Keratinocyte (primary cell): ENCODE measurements at regions not wholly inside any gene's neighbourhood (a gene's known extent, or its start where the extent isn't known, plus 50 kb on each side); places are given as distances from the start of the nearest gene placed in this dataset.
"Not testable (repeated sequence)": the region's sequence is repeated elsewhere in the genome, so short reads cannot be mapped to it uniquely, and the experiment has no call there.

ENCODE experiments used
- DNase-seq: peaks from one replicate; pipeline ENCODE4 v3.0.0-alpha.2; 2011; ENCODE audit warnings: low read depth, missing footprints, low spot score
- FAIRE-seq: peaks from 2 replicates; lab custom pipeline; 2011; peaks lifted over from hg19 to GRCh38; lab: Jason Lieb, UNC
- H2AFZ ChIP-seq: 2 replicates; pipeline ENCODE4 v1.6.0; 2012; ENCODE audit warnings: low read length, control low read depth, inconsistent platforms; ENCODE audit not compliant: control insufficient read depth
- H3K27ac ChIP-seq: 2 replicates; pipeline ENCODE4 v1.5.1; 2011; ENCODE audit warnings: low read length; ENCODE audit not compliant: control insufficient read depth, insufficient read depth
- H3K27me3 ChIP-seq: 3 replicates; pipeline ENCODE4 v1.6.0; 2011; ENCODE audit warnings: low read length; ENCODE audit not compliant: control insufficient read depth, insufficient read depth; ENCODE audit errors: extremely low read depth
- H3K36me3 ChIP-seq, 2 experiments: 2 replicates in 1 of 2; 3 replicates in 1 of 2; pipeline ENCODE4 v1.5.1; 2011; ENCODE audit warnings: low read length in 2 of 2, mild to moderate bottlenecking in 1 of 2; ENCODE audit not compliant: control insufficient read depth in 2 of 2, insufficient read depth in 2 of 2; ENCODE audit errors: extremely low read depth in 1 of 2
- H3K4me1 ChIP-seq: 3 replicates; pipeline ENCODE4 v1.5.1; 2011; ENCODE audit warnings: low read length; ENCODE audit not compliant: control insufficient read depth, insufficient read depth; ENCODE audit errors: extremely low read depth
- H3K4me2 ChIP-seq: 3 replicates; pipeline ENCODE4 v1.6.0; 2011; ENCODE audit warnings: low read depth, low read length; ENCODE audit not compliant: control insufficient read depth, insufficient read depth; ENCODE audit errors: extremely low read depth
- H3K4me3 ChIP-seq, 3 experiments: fragments of 200-600 bp in 1 of 3; sonication (generic) in 1 of 3; 2 replicates in 2 of 3; 3 replicates in 1 of 3; pipeline ENCODE4 v1.5.1; 2011 to 2016; ENCODE audit warnings: low read length in 3 of 3, mild to moderate bottlenecking in 3 of 3, control low read depth in 2 of 3, inconsistent platforms in 1 of 3, low read depth in 1 of 3, mixed read lengths in 1 of 3, mixed run types in 1 of 3, moderate library complexity in 1 of 3; ENCODE audit not compliant: control insufficient read depth in 2 of 3, insufficient read depth in 2 of 3; ENCODE audit errors: extremely low read depth in 1 of 3
- H3K79me2 ChIP-seq: 2 replicates; pipeline ENCODE4 v1.6.0; 2012; ENCODE audit warnings: low read length; ENCODE audit not compliant: control insufficient read depth, insufficient read depth
- H3K9ac ChIP-seq: 3 replicates; pipeline ENCODE4 v1.6.0; 2011; ENCODE audit warnings: low read length; ENCODE audit not compliant: control insufficient read depth, insufficient read depth; ENCODE audit errors: extremely low read depth
- H3K9me1 ChIP-seq: 3 replicates; pipeline ENCODE4 v1.6.0; 2011; ENCODE audit warnings: low read length; ENCODE audit not compliant: control insufficient read depth, insufficient read depth; ENCODE audit errors: extremely low read depth
- H3K9me3 ChIP-seq: 2 replicates; pipeline ENCODE4 v1.5.1; 2012; ENCODE audit warnings: low read depth, low read length; ENCODE audit not compliant: control insufficient read depth
- H4K20me1 ChIP-seq: 3 replicates; pipeline ENCODE4 v1.6.0; 2011; ENCODE audit warnings: low read length; ENCODE audit not compliant: control insufficient read depth, insufficient read depth; ENCODE audit errors: extremely low read depth
- CTCF ChIP-seq, 3 experiments: IDR thresholded peaks in 1 of 3; conservative IDR thresholded peaks in 1 of 3; optimal IDR thresholded peaks in 1 of 3; 2 replicates in 2 of 3; 3 replicates in 1 of 3; pipeline versions ENCODE3 to v1.5.1; 2011; ENCODE audit warnings: low read length in 3 of 3, mild to moderate bottlenecking in 3 of 3, moderate library complexity in 2 of 3, control low read depth in 1 of 3, inconsistent platforms in 1 of 3; ENCODE audit not compliant: insufficient read depth in 2 of 3; ENCODE audit errors: extremely low read depth in 1 of 3
- EZH2 ChIP-seq: IDR thresholded peaks from one replicate; pipeline ENCODE4 v1.6.1; 2012; ENCODE audit warnings: inconsistent platforms, mild to moderate bottlenecking, low read length, moderate library complexity
- dilution Hi-C: fragments of 300-500 bp; cut with MboI; formaldehyde crosslinking; loops from one replicate; pipeline ENCODE4 v1.7.0; 2020; ENCODE audit warnings: low sequenced_read_pairs; ENCODE audit not compliant: extremely low pct_ligation_motif_present

- Histone ChIP-seq H3K36me3 (no peaks in the 10 kb centered on the region), H3K9me3 (no peaks in the 10 kb centered on the region), H3K9ac (no peak overlapping the region), H3K4me1 (peaks cover 10% of the 10 kb centered on the region), H3K27ac (no peak overlapping the region), H3K79me2 (no peaks in the 10 kb centered on the region), H3K27me3 (no peaks in the 10 kb centered on the region), H3K4me2 (no peak overlapping the region), H4K20me1 (no peaks in the 10 kb centered on the region), H2AFZ (no peak overlapping the region), H3K4me3 (no peak overlapping the region), H3K9me1 (no peaks in the 10 kb centered on the region)
- no peak for DNase-seq
- dilution Hi-C loops = no loop called here
- no peak for FAIRE-seq
- TF ChIP-seq EZH2 = no peak
- no peak for TF ChIP-seq CTCF (optimal IDR thresholded peaks at IDR 0.05 in 1 of 3, IDR thresholded peaks at IDR 0.05 in 1 of 3, conservative IDR thresholded peaks at IDR 0.05 in 1 of 3; ENCODE audit: extremely low read depth in 1 of 3, insufficient read depth in 2 of 3, low read length in 3 of 3)
Measured at GRCh38 chr5:124962735-124963134, 216.3 kb upstream of the ZNF608 start.

GRCh38 chr5:124963236-124963919 is 216.9 kb upstream of the ZNF608 start:
- peak overlapping the region; percentile 6 for H2AFZ ChIP-seq
- H3K27me3 ChIP-seq = no peaks in the 10 kb centered on the region
- H3K36me3 ChIP-seq = no peaks in the 10 kb centered on the region
- TF ChIP-seq EZH2 (no peak), CTCF (optimal IDR thresholded peaks at IDR 0.05 in 1 of 3, IDR thresholded peaks at IDR 0.05 in 1 of 3, conservative IDR thresholded peaks at IDR 0.05 in 1 of 3; ENCODE audit: extremely low read depth in 1 of 3, insufficient read depth in 2 of 3, low read length in 3 of 3) (no peak)
- FAIRE-seq (peak; percentile 77), DNase-seq (no peak)
- H4K20me1 ChIP-seq = no peaks in the 10 kb centered on the region
- H3K4me2 ChIP-seq = no peak overlapping the region
- dilution Hi-C loops = no loop called here
- peaks cover 10% of the 10 kb centered on the region for H3K4me1 ChIP-seq
- H3K4me3 ChIP-seq = no peak overlapping the region
- H3K79me2 ChIP-seq = no peaks in the 10 kb centered on the region
- no peak overlapping the region for H3K27ac ChIP-seq
- no peak overlapping the region for H3K9ac ChIP-seq
- H3K9me1 ChIP-seq = no peaks in the 10 kb centered on the region
- no peaks in the 10 kb centered on the region for H3K9me3 ChIP-seq

- H3K79me2 ChIP-seq, dilution Hi-C loops: not testable (repeated sequence)
- H3K4me1 ChIP-seq = peaks cover 10% of the 10 kb centered on the region
Measured at GRCh38 chr5:124966741-124967140, 220.3 kb upstream of the ZNF608 start.

DNA sequence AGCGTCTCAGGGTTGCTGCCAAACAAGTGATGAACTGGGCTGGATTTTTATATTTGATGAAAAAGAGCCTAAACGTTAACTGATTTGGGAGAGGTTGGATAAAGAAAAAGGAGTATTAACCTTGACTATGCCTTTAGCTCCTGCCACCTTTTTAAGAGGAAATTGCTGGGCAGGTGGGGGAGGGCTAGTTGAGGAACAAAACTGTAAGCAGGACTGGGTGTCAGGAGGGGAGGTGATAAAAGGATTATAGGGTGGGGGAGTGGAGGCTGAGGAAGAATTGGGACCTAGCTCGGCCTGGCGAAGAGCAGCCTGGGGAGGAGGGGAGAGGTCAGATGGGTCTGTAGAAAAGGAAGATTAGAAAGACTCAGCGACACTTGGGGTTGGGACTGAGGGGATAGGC is 223.9 kb upstream of the ZNF608 start:
- H3K36me3 ChIP-seq, DNase-seq, dilution Hi-C loops, H3K27me3 ChIP-seq, H3K9me1 ChIP-seq, H3K4me2 ChIP-seq, FAIRE-seq, H2AFZ ChIP-seq, H3K4me1 ChIP-seq, H3K4me3 ChIP-seq, H3K9ac ChIP-seq, H3K79me2 ChIP-seq, H3K27ac ChIP-seq, H3K9me3 ChIP-seq, H4K20me1 ChIP-seq: not testable (repeated sequence)

More at GRCh38 chr5:124966741-124967140, 220.3 kb upstream of the ZNF608 start:
- H3K36me3 ChIP-seq, H4K20me1 ChIP-seq, H3K4me3 ChIP-seq, H3K4me2 ChIP-seq, H3K9me3 ChIP-seq, H3K27me3 ChIP-seq, DNase-seq, H3K9ac ChIP-seq, H3K27ac ChIP-seq, H2AFZ ChIP-seq, FAIRE-seq, H3K9me1 ChIP-seq: not testable (repeated sequence)
